H9 (cell line): ENCODE measurements at regions not wholly inside any gene's neighbourhood (a gene's known extent, or its start where the extent isn't known, plus 50 kb on each side); places are given as distances from the start of the nearest gene placed in this dataset.

Source experiments
- DNase-seq: peaks from one replicate; pipeline ENCODE4 v3.0.0-alpha.2; 2017
- H2AFZ ChIP-seq: one replicate; pipeline ENCODE4 v1.6.1; 2013; ENCODE audit warnings: mild to moderate bottlenecking, low read length, control low read depth, moderate library complexity
- H2AK5ac ChIP-seq: 2 replicates; pipeline ENCODE4 v1.6.1; 2013; ENCODE audit warnings: low read length, control low read depth, mixed read lengths; ENCODE audit not compliant: insufficient read length
- H2BK120ac ChIP-seq: one replicate; pipeline ENCODE4 v1.6.1; 2013; ENCODE audit warnings: low read depth, mild to moderate bottlenecking, low read length, control low read depth, inconsistent platforms; ENCODE audit not compliant: poor library complexity, severe bottlenecking
- H2BK12ac ChIP-seq: 2 replicates; pipeline ENCODE4 v1.6.1; 2013; ENCODE audit warnings: low read length, control low read depth, mixed read lengths, low read depth; ENCODE audit not compliant: insufficient read length
- H2BK15ac ChIP-seq: 2 replicates; pipeline ENCODE4 v1.6.1; 2013; ENCODE audit warnings: low read depth, low read length, control low read depth
- H2BK20ac ChIP-seq: one replicate; pipeline ENCODE4 v1.6.1; 2013; ENCODE audit warnings: low read depth, mild to moderate bottlenecking, low read length, control low read depth, inconsistent platforms; ENCODE audit not compliant: poor library complexity, severe bottlenecking
- H2BK5ac ChIP-seq: 2 replicates; pipeline ENCODE4 v1.6.1; 2013; ENCODE audit warnings: low read length, control low read depth, mixed read lengths; ENCODE audit not compliant: insufficient read length
- H3K14ac ChIP-seq: 2 replicates; pipeline ENCODE4 v1.6.1; 2013; ENCODE audit warnings: low read length, control low read depth; ENCODE audit not compliant: insufficient read depth
- H3K18ac ChIP-seq: 2 replicates; pipeline ENCODE4 v1.6.1; 2013; ENCODE audit warnings: low read depth, mild to moderate bottlenecking, mixed read lengths, low read length, control low read depth; ENCODE audit not compliant: insufficient read length
- H3K23ac ChIP-seq: 2 replicates; pipeline ENCODE4 v1.6.1; 2013; ENCODE audit warnings: low read length, control low read depth, mixed read lengths, low read depth; ENCODE audit not compliant: insufficient read length
- H3K23me2 ChIP-seq: 2 replicates; pipeline ENCODE4 v1.6.1; 2013; ENCODE audit warnings: low read depth, mild to moderate bottlenecking, mixed read lengths, low read length, control low read depth; ENCODE audit not compliant: insufficient read length, poor library complexity, severe bottlenecking
- H3K27ac ChIP-seq: 2 replicates; pipeline ENCODE4 v1.5.1; 2013; ENCODE audit warnings: low read length, control low read depth, mixed read lengths, low read depth; ENCODE audit not compliant: insufficient read length
- H3K27me3 ChIP-seq: 2 replicates; pipeline ENCODE4 v1.6.1; 2013; ENCODE audit warnings: low read length, control low read depth, inconsistent platforms; ENCODE audit not compliant: insufficient read depth
- H3K4ac ChIP-seq: 2 replicates; pipeline ENCODE4 v1.6.1; 2013; ENCODE audit warnings: low read depth, mild to moderate bottlenecking, control low read depth, inconsistent platforms, low read length, moderate library complexity
- H3K4me1 ChIP-seq: 2 replicates; pipeline ENCODE4 v1.6.1; 2013; ENCODE audit warnings: low read length, control low read depth, inconsistent platforms; ENCODE audit not compliant: insufficient read depth
- H3K4me2 ChIP-seq: 2 replicates; pipeline ENCODE4 v1.6.1; 2013; ENCODE audit warnings: low read length, control low read depth, mixed read lengths; ENCODE audit not compliant: insufficient read length, insufficient read depth
- H3K56ac ChIP-seq: 2 replicates; pipeline ENCODE4 v1.6.1; 2013; ENCODE audit warnings: low read depth, mild to moderate bottlenecking, mixed read lengths, low read length, control low read depth; ENCODE audit not compliant: insufficient read length
- H3K79me1 ChIP-seq: 2 replicates; pipeline ENCODE4 v1.6.1; 2013; ENCODE audit warnings: low read depth, mild to moderate bottlenecking, moderate library complexity, low read length, control low read depth, inconsistent platforms; ENCODE audit not compliant: insufficient read depth, poor library complexity, severe bottlenecking
- H3K79me2 ChIP-seq: 2 replicates; pipeline ENCODE4 v1.6.1; 2013; ENCODE audit warnings: low read length, control low read depth, inconsistent platforms; ENCODE audit not compliant: insufficient read depth
- H3K9ac ChIP-seq: 2 replicates; pipeline ENCODE4 v1.6.1; 2013; ENCODE audit warnings: low read length, control low read depth, mixed read lengths; ENCODE audit not compliant: insufficient read length; ENCODE audit errors: extremely low read depth
- H3K9me3 ChIP-seq: one replicate; pipeline ENCODE4 v1.6.1; 2013; ENCODE audit warnings: low read depth, low read length, inconsistent platforms; ENCODE audit not compliant: control insufficient read depth
- H3T11ph ChIP-seq: one replicate; pipeline ENCODE4 v1.6.1; 2013; ENCODE audit warnings: mild to moderate bottlenecking, low read length, control low read depth, inconsistent platforms
- H4K20me1 ChIP-seq: one replicate; pipeline ENCODE4 v1.6.1; 2013; ENCODE audit not compliant: control insufficient read depth, insufficient read length, insufficient read depth
- H4K5ac ChIP-seq: 2 replicates; pipeline ENCODE4 v1.6.1; 2013; ENCODE audit warnings: low read depth, mild to moderate bottlenecking, mixed read lengths, low read length, control low read depth; ENCODE audit not compliant: insufficient read length
- H4K8ac ChIP-seq: replicated peaks from 2 replicates; pipeline ENCODE4 v1.6.1; 2013; ENCODE audit warnings: low read length, control low read depth, mixed read lengths, low read depth; ENCODE audit not compliant: insufficient read length
- H4K91ac ChIP-seq: 2 replicates; pipeline ENCODE4 v1.6.1; 2013; ENCODE audit warnings: low read depth, mild to moderate bottlenecking, moderate library complexity, mixed read lengths, low read length, control low read depth; ENCODE audit not compliant: insufficient read length
- H3K27ac Mint-ChIP-seq, 3 experiments: 2 replicates in 2 of 3; 3 replicates in 1 of 3; pipeline ENCODE4 v1.8.0; 2020 to 2021; ENCODE audit warnings: mixed read lengths in 3 of 3, mild to moderate bottlenecking in 1 of 3, moderate library complexity in 1 of 3
- H3K27me3 Mint-ChIP-seq: 2 replicates; pipeline ENCODE4 v1.8.0; 2021; ENCODE audit warnings: low read depth, mild to moderate bottlenecking, moderate library complexity, mixed read lengths
- H3K36me3 Mint-ChIP-seq, 3 experiments: 2 replicates in 2 of 3; 3 replicates in 1 of 3; pipeline ENCODE4 v1.8.0; 2020 to 2021; ENCODE audit warnings: low read depth in 3 of 3, mixed read lengths in 3 of 3; ENCODE audit not compliant: insufficient read depth in 1 of 3
- H3K4me1 Mint-ChIP-seq, 2 experiments: 2 replicates each; pipeline ENCODE4 v1.8.0; 2020; ENCODE audit warnings: mixed read lengths in 2 of 2
- H3K4me3 Mint-ChIP-seq, 2 experiments: 2 replicates in 1 of 2; 3 replicates in 1 of 2; pipeline ENCODE4 v1.8.0; 2020 to 2021; ENCODE audit warnings: mild to moderate bottlenecking in 2 of 2, mixed read lengths in 2 of 2, moderate library complexity in 1 of 2
- H3K9me3 Mint-ChIP-seq, 2 experiments: 2 replicates in 1 of 2; 3 replicates in 1 of 2; pipeline ENCODE4 v1.8.0; 2020; ENCODE audit warnings: mild to moderate bottlenecking in 2 of 2, mixed read lengths in 2 of 2, moderate library complexity in 1 of 2
- WGBS: extraction: QIAGEN DNeasy Blood & Tissue Kit; methylation state at CpG from one replicate; pipeline ENCODE4 v1.1.7; 2013; ENCODE audit warnings: missing lambda C conversion rate, low lambda C conversion rate, mixed read lengths; ENCODE audit not compliant: insufficient read length; ENCODE audit errors: extremely low coverage; 5-methylcytosine and 5-hydroxymethylcytosine counted together
- TF ChIP-seq, protein P1 (sequence below): fragments of 200-600 bp; sonication (generic); conservative IDR thresholded peaks from 3 replicates; pipeline ENCODE4 v1.8.0; 2021; ENCODE audit warnings: antibody characterized with exemption, mild to moderate bottlenecking

DNA sequence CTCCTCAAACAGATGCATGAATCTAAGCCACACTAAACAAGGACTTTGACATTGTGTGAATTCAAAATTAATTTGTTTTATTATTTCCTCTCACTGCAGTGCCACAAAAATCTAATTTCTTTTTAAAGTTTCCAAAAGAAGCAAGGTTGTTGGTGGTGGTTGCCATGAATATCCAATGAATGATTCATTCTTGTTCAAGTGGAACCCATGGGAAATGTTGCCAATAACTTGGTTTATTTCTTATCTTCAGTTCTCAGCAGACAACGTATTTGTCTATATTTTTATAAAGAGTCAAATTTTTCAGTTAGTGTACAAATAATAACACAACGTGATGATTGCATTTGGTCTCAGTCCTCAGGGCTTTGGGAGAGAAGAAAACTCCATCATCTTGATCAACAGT is 309.4 kb upstream of the NOCT start:
- H3K18ac ChIP-seq, result no peak overlapping the region
- H3K14ac ChIP-seq, result no peak overlapping the region
- H3K9ac ChIP-seq, result no peak overlapping the region
- no peak overlapping the region for H3K56ac ChIP-seq
- Mint-ChIP-seq H3K36me3 (no peaks in the 10 kb centered on the region), H3K27me3 (no peaks in the 10 kb centered on the region), H3K9me3 (no peaks in the 10 kb centered on the region), H3K4me3 (no peak overlapping the region), H3K4me1 (peaks cover 0 to 6% of the 10 kb centered on the region in 2 experiments; a peak in 2 of 4 replicates), H3K27ac (no peak overlapping the region)
- H3K79me2 ChIP-seq, result no peaks in the 10 kb centered on the region
- no peak overlapping the region for H4K91ac ChIP-seq
- no peaks in the 10 kb centered on the region for H3K4me1 ChIP-seq
- WGBS, result no CpG with 5 or more reads among the region's 2 CpGs
- H3K4ac ChIP-seq, result no peak overlapping the region
- H2AFZ ChIP-seq, result no peak overlapping the region
- no peaks in the 10 kb centered on the region for H4K20me1 ChIP-seq
- H3K9me3 ChIP-seq, result no peaks in the 10 kb centered on the region
- H4K8ac ChIP-seq, result no peak overlapping the region
- H2AK5ac ChIP-seq, result no peak overlapping the region
- H2BK120ac ChIP-seq, result no peak overlapping the region
- no peak overlapping the region for H3K4me2 ChIP-seq
- H3K23me2 ChIP-seq, result no peaks in the 10 kb centered on the region
- H2BK5ac ChIP-seq, result no peak overlapping the region
- TF ChIP-seq, protein P1, sequence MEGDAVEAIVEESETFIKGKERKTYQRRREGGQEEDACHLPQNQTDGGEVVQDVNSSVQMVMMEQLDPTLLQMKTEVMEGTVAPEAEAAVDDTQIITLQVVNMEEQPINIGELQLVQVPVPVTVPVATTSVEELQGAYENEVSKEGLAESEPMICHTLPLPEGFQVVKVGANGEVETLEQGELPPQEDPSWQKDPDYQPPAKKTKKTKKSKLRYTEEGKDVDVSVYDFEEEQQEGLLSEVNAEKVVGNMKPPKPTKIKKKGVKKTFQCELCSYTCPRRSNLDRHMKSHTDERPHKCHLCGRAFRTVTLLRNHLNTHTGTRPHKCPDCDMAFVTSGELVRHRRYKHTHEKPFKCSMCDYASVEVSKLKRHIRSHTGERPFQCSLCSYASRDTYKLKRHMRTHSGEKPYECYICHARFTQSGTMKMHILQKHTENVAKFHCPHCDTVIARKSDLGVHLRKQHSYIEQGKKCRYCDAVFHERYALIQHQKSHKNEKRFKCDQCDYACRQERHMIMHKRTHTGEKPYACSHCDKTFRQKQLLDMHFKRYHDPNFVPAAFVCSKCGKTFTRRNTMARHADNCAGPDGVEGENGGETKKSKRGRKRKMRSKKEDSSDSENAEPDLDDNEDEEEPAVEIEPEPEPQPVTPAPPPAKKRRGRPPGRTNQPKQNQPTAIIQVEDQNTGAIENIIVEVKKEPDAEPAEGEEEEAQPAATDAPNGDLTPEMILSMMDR, result no peak
- H2BK15ac ChIP-seq, result no peak overlapping the region
- H2BK20ac ChIP-seq, result no peak overlapping the region
- no peak overlapping the region for H3T11ph ChIP-seq
- no peak overlapping the region for H2BK12ac ChIP-seq
- no peaks in the 10 kb centered on the region for H3K79me1 ChIP-seq
- no peak overlapping the region for H3K27ac ChIP-seq
- H4K5ac ChIP-seq, result no peak overlapping the region
- H3K27me3 ChIP-seq, result no peaks in the 10 kb centered on the region
- no peak for DNase-seq
- no peak overlapping the region for H3K23ac ChIP-seq
